ENCODE measurements at regions not wholly inside any gene's neighbourhood (a gene's known extent, or its start where the extent isn't known, plus 50 kb on each side); places are given as distances from the start of the nearest gene placed in this dataset.
"Not testable (repeated sequence)": the region's sequence is repeated elsewhere in the genome, so short reads cannot be mapped to it uniquely, and the experiment has no call there.

DNA sequence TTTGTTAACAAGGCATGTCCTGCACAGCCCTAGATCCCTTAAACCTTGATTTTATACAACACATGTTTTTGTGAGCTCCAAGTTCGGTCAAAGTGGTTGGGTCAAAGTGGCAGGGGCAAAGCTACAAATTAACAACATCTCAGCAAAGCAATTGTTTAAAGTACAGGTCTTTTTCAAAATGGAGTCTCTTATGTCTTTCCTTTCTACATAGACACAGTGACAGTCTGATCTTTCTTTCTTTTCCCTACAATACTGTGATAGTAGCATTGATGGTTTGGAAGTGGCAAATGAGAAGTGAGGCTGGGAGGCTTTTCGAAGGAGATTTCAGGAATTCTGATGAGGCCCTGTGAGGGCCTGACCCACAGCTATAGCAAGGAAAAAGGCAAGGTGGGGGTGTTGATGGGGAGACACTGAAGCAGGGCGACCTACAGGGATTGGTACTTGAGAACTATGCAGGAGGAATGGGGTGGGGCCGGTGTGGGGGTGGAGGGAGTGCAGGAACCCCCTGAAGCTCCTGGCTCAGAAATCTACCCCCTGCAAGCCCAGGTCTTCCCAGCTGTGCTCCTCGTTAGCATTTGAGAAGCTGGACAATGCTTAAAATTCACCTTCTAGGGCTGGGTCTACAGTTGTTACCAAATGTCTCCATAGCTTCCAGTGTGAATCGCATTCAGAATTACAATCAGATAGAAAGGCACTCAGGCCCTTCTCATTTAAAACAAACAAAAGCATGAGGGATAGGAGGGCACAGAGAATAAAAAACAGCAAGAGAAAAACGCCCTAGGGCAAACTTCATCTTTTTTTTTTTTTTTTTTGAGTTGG lies 102.6 kb upstream of the PPM1J start:
- DNase-seq: no peak

DNA sequence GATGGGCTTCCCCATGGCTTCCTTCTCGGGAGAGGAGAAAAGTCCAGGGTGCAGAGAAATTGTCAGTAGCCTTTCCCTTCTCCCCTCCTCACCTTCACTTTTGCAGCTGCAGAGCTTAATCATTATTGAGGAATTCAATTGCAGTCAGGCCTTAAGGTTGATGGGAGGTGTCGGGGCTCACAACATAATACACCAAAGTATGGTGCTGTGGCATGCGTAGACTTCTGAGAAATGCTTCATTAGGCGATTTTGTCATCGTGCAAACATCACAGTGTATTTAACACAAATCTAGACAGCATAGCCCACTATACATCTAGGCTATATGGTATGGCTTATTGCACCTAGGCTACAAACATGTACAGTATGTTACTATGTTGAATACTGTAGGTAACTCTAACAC lies 100.2 kb upstream of the PPM1J start:
- DNase-seq: no peak

DNA sequence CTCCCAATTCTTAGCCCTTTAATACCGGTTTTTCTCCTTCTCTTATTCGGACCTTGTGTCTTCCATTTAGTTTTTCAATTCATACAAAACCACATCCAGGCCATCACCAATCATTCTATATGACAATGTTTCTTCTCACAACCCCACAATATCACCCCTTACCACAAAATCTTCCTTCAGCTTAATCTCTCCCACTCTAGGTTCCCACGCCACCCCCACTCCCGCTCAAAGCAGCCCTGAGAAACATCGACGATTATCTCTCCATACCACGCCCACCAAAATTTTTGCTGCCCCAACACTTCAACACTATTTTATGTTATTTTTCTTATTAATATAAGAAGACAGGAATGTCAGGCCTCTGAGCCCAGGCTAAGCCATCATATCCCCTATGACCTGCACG lies 99.5 kb upstream of the PPM1J start:
- not testable (repeated sequence) for DNase-seq

DNA sequence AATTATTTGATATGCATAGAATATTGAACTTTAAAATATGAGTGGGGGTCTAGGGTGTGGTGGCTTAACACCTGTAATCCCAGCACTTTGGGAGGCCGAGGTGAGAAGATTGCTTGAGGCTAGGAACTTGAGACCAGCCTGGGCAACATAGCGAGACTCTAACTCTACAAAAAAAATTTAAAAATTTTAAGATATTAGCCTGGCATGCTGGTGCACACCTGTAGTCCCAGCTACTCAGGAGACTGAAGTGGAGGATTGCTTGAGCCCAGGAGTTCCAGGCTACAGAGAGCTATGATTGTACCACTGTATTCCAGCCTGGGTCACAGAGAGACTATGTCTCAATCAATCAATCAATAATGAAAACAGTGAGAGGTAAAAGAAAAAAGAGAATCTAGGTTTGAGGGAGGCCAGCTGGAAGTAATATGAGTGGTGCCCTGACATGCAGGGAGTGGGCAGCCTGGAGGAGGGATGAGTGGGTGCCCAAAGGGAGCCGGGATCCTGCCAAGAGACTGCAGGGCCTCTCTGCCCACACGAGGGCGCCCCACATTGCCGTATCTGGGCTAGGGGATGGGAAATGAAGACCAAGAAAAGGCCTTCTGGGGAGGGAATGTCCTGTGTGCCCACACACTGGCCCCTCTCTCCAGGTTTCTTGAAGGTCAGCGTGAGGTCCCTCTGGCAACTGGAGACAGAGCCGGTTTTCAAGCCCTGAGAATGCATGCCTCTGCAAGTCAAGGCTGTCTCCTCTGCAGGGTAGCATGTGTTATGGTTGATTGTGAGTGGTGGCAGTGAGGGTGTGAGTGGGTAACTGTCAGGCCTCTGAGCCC lies 93.9 kb upstream of the PPM1J start:
- DNase-seq: peak; percentile 43 to 58

DNA sequence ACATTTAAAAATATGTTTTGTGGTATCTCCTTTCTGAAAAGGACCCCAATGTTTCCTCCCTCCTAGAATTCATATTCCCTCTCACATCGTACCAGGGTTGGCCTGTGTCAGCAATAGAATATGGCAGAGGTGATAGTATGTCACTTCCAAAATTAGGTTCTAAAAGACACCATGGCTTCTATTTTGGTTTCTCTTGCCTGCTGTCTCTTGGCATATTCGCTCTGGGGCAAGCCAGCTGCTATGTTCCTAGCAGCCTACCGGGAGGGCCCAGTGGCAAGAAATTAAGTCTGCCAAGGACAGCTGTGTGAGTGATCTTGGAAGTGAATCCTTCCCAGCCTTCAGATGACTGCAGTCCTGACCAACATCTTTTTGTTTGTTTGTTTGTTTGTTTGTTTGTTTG lies 92.9 kb upstream of the PPM1J start:
- no peak for DNase-seq

DNA sequence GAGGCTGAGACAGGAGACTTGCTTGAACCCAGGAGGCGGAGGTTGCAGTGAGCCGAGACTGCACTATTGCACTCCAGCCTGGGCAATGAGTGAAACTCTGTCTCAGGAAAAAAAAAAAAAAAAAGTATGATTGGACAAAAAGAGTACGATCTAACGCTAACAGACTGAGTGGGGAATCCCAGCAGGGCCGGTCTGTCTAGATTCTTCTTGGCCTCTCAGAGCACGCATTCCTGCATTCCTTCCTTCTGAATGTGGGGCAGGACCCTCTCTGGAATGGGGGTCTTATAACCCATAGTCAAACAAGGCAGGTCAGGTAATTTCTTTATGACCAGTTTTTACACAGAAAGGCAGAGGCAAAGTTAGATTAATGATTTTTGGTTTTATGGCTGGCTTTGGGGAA lies 92.0 kb upstream of the PPM1J start:
- DNase-seq: no peak

DNA sequence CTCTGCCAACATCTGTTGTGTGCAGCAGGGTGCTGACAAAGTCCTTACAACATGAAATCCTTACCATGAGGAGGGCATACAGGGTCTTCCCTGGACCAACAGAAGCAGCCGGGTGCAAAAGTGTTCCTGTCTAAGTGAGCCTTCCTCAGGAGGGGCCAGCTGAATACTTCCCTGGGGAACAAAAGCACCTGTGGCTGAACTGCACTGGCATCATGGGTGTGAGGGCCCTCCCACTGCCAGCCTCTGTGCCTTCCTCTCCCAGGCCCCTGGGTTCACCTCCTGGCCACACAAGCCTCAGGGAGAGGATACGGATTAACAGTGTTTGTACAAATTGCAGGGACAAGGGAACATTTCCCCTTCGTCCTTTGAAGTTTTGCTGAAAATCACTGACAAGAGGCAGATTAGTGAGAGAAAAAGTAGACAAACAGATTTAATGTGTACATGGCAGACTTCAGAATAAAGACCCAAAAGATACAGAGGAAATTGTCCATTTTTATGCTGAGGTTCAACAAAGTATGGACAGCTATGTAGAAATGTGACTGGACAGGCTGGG lies 91.0 kb upstream of the PPM1J start:
- no peak for DNase-seq

DNA sequence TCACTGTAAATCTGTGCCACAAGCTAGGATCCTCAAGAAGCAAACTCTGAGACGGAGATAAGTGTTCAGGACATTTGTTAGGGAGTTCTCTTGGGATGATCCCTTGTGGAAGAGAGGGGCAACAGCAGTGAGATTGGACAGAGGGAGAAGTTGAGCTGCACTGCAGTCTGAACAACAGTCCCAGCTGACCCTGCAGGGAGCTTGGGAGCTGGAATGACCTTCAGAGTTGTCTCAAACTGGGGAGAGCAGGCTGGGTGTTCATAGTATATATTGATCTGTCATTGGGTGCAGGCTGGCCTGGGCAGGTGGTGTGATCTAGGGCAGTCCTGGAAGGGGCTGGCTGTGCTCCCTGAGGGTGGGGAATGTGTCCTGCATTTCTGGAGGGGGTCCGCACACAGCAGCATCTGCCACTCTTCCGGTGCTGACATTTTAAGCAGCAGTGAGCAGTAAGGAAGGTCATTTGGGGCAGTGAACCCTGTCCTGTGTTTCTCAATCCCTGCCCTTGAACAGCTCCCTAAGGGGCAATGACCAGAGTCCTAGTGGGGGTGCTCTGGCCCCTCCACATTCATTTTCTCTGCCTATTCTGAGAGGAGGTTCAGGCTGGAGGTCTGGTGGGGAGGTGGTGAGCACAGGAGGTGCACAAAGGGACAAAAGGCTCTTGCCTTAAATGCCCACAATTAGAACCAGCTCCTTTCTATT lies 90.2 kb upstream of the PPM1J start:
- DNase-seq: no peak

DNA sequence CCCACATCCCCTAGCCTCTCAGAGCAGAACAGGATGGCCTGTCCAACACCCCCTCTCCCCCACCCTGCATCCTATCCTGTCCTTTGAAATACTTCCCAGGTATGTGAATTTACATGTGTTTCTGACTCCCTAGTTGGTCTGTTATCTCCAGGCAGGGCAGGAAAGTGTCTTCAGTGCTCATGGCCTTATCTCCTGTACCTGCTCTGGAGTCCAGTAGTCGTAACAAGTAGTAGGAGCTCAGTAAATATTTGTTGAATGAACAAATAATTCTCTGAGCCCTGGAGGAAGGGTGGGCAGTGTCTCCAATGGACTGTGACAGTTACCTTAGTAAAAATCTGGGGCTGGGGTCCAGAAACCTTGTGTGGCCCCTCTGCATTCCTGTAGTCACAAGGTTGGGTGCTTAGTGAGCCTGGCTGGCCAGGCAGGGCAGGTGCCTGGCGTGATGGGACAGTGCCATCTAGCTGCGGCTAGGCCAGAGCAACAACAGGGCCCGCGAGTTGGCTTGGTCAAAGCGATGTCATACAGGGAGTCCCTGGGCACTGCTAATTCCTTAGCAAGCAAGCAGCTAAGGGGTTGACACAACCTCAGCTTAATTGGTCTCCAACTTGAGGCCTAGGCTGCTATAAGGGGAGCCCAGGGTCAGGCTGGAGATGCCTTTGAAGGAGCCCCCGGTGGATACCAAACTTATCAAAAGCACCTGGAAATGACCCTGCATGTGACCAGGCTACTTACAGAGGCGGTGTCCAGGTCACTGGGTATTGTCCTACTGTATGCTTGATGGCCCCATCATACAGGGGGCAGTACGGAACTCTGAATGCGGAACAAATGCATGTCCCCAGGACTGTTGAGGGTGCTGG lies 89.0 kb upstream of the PPM1J start:
- peak; percentile 32 to 53 for DNase-seq

DNA sequence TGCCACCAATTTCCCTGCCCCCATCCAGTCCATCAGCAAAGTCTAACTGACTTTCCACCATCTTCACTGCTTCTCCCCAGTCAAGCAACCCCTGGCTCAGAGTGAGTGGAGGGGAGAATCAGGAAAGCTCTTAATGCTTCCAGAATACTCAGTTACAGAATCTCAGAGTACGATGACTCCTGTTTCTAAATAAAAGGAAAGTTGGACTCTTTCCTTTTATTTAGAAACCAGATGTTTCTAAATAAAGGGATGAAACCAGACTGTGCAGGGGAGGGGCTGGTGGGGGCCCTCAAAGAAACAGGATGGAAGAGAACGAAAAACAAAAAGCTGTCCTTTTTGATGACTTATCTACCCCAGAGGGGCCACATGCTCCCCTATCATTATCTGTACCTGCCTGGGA lies 85.2 kb upstream of the PPM1J start:
- DNase-seq: no peak

DNA sequence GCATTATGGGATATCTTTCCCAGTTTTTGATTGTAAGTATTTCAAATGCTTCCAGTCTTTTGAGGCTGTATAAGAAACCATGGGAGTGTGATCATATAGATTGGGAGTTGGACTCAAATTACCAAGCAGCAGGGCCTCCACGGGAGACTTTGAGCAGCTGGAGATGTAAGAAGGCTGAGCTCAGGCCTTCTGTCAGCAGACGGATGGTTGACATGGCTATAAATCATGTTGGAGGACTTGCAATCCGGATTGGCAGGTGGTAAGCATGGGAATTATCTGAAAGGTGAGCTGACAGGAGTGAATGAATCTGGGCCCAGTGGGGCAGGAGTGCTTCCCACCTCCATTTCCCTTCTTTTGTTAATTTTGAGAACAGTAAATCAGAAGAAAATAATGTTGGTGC lies 83.2 kb upstream of the PPM1J start:
- DNase-seq: no peak

DNA sequence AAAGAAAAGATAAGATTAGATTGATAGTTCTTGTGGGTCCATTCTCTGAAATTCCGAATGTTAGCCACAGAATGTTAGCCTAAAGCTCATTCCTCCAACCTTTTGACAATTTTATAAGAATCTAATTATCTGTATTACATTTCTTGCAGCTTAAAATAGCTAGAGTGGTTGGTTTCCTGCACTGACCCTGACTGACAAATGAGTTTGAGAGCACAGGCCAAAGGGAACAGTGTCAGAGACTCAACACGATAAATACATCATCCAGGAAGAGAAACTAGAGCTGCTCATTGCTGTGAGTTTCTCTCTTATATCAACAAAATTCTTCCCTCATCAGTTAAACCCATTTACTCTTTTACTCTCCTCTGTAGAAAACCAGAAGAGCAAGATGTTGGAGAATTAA lies 82.1 kb upstream of the PPM1J start:
- DNase-seq: no peak

DNA sequence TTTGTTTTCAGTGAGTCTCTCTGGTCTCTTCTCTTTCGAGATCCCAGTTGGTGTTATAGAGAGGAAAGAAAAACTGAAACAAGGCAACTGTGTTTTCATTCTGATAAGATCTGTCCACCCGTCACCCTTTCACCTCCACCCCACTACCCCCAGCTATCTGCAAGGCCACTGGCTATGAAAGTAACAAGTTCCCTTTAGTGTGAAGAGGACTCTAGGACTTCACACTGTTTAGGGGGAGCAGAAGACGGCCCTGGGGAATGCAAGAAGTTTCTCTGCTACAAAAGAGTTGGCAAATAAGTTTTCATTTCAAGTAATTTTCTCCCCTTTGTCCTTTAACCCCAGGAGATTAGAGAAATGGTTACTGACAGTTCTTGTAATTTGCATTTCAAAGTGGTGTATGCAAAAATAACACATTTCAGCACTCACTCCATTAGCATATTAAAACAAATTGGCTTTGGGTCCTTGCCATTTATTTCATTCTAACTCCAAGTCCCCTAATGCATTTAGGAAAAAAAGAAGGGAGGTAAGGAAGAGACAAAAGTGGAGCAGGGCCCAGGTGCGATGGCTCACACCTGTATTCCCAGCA lies 79.6 kb upstream of the PPM1J start:
- DNase-seq: no peak

DNA sequence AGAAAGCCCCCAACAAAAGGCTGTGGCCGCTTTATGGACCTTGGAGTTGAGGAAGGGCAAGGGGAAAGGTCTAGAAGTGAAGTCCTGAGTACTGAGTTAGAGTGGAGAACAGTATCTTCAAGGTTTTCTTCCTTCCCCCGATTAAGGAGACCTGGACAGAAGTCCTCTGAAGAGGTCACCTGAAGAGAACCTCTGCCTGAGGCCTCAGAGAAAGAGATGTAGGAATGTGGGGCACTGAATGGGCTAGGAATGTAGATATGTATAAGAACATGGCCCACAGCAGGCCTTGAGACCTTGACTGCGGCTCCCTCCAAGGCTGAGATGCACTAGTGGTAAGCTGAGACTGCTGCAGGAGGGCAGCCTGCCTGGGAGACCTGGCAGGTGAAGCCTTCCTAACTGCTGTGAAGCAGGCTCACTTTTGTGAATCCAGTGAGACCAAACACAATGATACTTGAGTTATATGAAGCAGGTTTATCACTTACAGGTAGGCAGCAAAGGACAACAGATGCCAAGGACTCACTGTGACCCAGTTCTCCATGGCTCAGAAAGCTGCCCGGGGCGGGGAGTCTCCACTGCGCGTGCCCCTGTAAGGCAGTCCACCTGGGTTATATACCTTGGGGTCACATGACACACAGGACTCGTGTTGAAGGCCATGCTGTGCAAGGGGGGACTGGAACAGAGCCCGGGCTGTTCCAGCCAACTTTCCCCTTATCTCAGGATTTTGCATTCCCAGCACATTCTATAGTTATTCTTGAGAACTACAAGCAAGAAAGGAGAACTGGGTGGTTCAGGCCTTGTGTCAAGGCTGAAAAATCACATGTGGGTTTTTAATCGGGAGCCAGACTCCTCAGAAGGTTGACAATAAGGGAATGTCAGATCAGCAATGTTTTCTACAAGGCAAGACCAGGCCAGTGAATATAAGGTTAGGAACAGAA lies 78.8 kb upstream of the PPM1J start:
- no peak for DNase-seq

DNA sequence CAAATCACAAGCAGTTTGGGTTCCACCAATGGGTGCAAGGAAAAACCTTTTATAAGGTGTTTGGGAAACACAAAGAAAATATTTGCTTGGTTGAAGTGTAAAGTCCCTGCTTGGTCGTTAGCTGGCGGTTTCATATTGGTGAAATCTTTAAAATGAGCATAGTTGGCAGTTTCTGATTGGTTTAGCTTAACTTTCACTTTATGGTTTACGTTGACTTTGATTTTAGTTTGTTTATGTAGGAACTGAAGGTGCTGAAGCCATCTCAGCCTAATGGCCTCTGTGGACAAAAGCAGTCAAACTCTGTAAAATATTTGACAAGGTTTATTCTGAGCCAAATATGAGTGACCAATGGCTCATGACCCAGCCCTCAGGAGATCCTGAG lies 76.6 kb upstream of the PPM1J start:
- no peak for DNase-seq

DNA sequence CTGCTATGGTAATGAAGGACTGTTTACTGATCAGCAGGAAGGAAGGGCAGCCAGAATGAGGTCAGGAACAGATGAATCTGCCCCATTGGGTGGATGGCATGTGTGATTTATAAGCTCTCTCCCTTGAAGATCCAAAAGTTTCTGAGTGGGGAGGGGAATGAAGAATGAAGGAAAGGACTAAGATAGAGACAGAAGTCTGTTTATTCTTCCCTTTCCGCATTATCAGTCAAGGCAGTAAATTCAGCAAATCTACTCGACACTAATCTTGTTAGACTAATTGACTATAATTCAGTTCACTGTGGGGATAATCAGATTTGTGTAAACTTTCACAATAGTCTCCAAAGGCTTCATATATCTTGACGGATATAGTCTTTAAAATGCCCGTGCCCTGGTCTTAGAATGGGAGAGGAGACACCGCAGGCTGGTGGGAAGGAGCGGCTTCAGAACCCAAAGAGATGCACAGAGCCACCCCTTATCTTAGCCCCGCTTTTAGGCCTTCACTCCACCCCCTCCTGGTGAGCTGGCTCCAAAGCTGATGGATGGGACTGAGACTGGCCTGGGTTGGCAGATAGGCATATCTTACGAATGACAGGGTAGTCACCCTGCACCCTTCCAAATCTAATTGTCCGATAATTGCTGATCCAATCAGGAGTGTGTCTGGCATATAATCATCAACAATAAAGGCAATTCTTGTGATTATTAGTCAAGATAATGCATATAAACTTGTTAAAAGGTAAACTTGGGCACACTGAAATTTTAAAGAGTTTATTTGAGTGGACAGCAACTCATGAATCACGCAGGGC lies 76.0 kb upstream of the PPM1J start:
- no peak for DNase-seq

DNA sequence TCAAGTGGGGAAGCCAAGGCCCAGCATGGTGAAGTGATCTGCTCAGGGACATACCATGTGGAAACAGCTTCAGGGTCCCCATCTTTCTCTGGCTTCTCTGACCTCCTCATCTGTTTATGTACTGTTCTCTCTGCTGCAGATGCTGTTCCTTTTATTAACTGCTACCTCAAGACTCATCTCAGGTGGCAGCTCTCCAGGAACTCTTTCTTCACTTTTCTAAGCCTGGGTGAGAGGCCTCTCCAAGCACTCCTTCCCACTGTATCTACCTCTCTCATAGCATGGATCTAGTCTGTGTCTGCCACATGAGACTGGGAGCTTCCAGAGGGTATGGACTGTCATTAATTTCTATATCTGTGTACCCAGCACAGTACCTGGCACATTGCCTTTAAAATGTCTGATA lies 73.4 kb upstream of the PPM1J start:
- DNase-seq: no peak

DNA sequence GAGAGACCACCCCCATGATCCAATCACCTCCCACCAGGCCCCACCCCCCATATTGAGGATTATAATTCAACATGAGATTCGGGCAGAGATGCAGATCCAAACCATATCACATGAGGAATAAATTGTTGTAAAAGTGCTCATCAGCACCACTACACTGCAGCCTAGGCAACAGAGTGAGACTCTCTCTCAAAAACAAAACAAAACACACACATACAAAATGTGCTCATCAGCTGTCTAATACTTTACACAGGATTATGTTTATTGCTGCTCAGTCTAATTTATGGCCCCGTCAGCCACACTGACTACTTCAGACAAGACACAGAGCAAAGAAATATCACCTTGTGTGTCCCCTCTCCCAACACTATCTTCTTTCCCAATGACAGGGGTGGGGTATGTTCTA lies 72.9 kb upstream of the PPM1J start:
- no peak for DNase-seq

DNA sequence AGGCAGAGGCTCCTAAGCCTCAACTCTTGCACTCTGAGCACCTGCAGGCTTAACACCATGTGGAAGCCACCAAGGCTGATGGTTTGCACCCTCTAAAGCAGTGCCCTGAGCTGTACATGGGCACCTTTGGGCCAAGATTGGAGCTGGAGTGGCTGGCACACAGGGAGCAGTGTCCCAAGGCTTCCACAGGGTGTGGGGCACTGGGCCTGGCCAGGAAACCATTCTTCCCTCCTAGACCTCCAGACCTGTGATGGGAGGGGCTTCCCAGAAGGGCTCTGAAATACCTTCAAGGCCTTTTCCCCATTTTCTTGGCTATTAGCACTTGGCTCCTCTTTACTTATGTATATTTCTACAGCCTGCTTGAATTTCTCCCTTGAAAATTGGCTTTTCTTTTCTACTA lies 67.9 kb upstream of the PPM1J start:
- DNase-seq: no peak

Measured in stimulated activated CD4-positive, alpha-beta T cell treated with anti-CD3 and anti-CD28 coated beads, Interleukin-4, amount 100 ng/mL, for 4 hours (primary cell).